ENCODE measurements at regions not wholly inside any gene's neighbourhood (a gene's known extent, or its start where the extent isn't known, plus 50 kb on each side); places are given as distances from the start of the nearest gene placed in this dataset.

- TF ChIP-seq, protein P1, sequence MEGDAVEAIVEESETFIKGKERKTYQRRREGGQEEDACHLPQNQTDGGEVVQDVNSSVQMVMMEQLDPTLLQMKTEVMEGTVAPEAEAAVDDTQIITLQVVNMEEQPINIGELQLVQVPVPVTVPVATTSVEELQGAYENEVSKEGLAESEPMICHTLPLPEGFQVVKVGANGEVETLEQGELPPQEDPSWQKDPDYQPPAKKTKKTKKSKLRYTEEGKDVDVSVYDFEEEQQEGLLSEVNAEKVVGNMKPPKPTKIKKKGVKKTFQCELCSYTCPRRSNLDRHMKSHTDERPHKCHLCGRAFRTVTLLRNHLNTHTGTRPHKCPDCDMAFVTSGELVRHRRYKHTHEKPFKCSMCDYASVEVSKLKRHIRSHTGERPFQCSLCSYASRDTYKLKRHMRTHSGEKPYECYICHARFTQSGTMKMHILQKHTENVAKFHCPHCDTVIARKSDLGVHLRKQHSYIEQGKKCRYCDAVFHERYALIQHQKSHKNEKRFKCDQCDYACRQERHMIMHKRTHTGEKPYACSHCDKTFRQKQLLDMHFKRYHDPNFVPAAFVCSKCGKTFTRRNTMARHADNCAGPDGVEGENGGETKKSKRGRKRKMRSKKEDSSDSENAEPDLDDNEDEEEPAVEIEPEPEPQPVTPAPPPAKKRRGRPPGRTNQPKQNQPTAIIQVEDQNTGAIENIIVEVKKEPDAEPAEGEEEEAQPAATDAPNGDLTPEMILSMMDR (IDR thresholded peaks at IDR 0.05; ENCODE audit: insufficient read depth, low read length, poor library complexity, severe bottlenecking): no peak
- no peak for TF ChIP-seq EZH2phosphoT487 (conservative IDR thresholded peaks at IDR 0.05; ENCODE audit: low read length)
- Histone ChIP-seq H3F3A (ENCODE audit: insufficient read depth) (no peaks in the 10 kb centered on the region), H3K36me3 (ENCODE audit: low read length) (0 out of 2 replicates have a peak, but pooled peaks cover 3% of the 10 kb centered on the region), H3K27me3 (ENCODE audit: low read length) (no peaks in the 10 kb centered on the region), H3K79me2 (ENCODE audit: insufficient read depth, low read length) (no peaks in the 10 kb centered on the region), H3K9me2 (replicated peaks; ENCODE audit: insufficient read depth, low read length) (no peaks in the 10 kb centered on the region), H3K4me2 (ENCODE audit: low read depth, low read length, poor library complexity, severe bottlenecking) (no peak overlapping the region), H3K4me3 (ENCODE audit: insufficient read depth, low read length, poor library complexity, severe bottlenecking) (no peak overlapping the region), H3K27ac (ENCODE audit: low read depth, low read length) (no peak overlapping the region), H3K9ac (ENCODE audit: low read length) (no peak overlapping the region), H3K9me3 (ENCODE audit: insufficient read depth, low read length) (no peaks in the 10 kb centered on the region), H4K20me1 (ENCODE audit: low read depth, low read length) (no peaks in the 10 kb centered on the region), H2AFZ (ENCODE audit: low read depth, low read length, severe bottlenecking) (no peak overlapping the region)
Observed at GRCh38 chr3:34947834-34948233, 691.5 kb upstream of the ARPP21 start.

- Histone ChIP-seq H3K9ac (ENCODE audit: low read length) (no peak overlapping the region), H3K79me2 (ENCODE audit: insufficient read depth, low read length) (no peaks in the 10 kb centered on the region), H3K27me3 (ENCODE audit: low read length) (no peaks in the 10 kb centered on the region), H3K9me2 (replicated peaks; ENCODE audit: insufficient read depth, low read length) (no peaks in the 10 kb centered on the region), H3K27ac (ENCODE audit: low read depth, low read length) (no peak overlapping the region), H3F3A (ENCODE audit: insufficient read depth) (no peaks in the 10 kb centered on the region), H3K36me3 (ENCODE audit: low read length) (0 out of 2 replicates have a peak, but pooled peaks cover 3% of the 10 kb centered on the region), H3K9me3 (ENCODE audit: insufficient read depth, low read length) (no peaks in the 10 kb centered on the region), H3K4me3 (ENCODE audit: insufficient read depth, low read length, poor library complexity, severe bottlenecking) (no peak overlapping the region), H2AFZ (ENCODE audit: low read depth, low read length, severe bottlenecking) (no peak overlapping the region), H4K20me1 (ENCODE audit: low read depth, low read length) (no peaks in the 10 kb centered on the region), H3K4me2 (ENCODE audit: low read depth, low read length, poor library complexity, severe bottlenecking) (no peak overlapping the region)
- TF ChIP-seq, protein P1 (IDR thresholded peaks at IDR 0.05; ENCODE audit: insufficient read depth, low read length, poor library complexity, severe bottlenecking): no peak
- TF ChIP-seq EZH2phosphoT487 (conservative IDR thresholded peaks at IDR 0.05; ENCODE audit: low read length): no peak
Observed at GRCh38 chr3:34948517-34948916, 690.8 kb upstream of the ARPP21 start.

GRCh38 chr3:34955680-34956079 lies 683.6 kb upstream of the ARPP21 start:
- Histone ChIP-seq H3K27ac (ENCODE audit: low read depth, low read length) (no peak overlapping the region), H3K4me2 (ENCODE audit: low read depth, low read length, poor library complexity, severe bottlenecking) (no peak overlapping the region), H3K9ac (ENCODE audit: low read length) (no peak overlapping the region), H4K20me1 (ENCODE audit: low read depth, low read length) (no peaks in the 10 kb centered on the region), H3K27me3 (ENCODE audit: low read length) (no peaks in the 10 kb centered on the region), H3K9me2 (replicated peaks; ENCODE audit: insufficient read depth, low read length) (no peaks in the 10 kb centered on the region), H3F3A (ENCODE audit: insufficient read depth) (no peaks in the 10 kb centered on the region), H3K36me3 (ENCODE audit: low read length) (no peaks in the 10 kb centered on the region), H3K79me2 (ENCODE audit: insufficient read depth, low read length) (no peaks in the 10 kb centered on the region), H3K9me3 (ENCODE audit: insufficient read depth, low read length) (no peaks in the 10 kb centered on the region), H3K4me3 (ENCODE audit: insufficient read depth, low read length, poor library complexity, severe bottlenecking) (no peak overlapping the region), H2AFZ (ENCODE audit: low read depth, low read length, severe bottlenecking) (no peak overlapping the region)
- TF ChIP-seq, protein P1 (IDR thresholded peaks at IDR 0.05; ENCODE audit: insufficient read depth, low read length, poor library complexity, severe bottlenecking): no peak
- TF ChIP-seq EZH2phosphoT487 (conservative IDR thresholded peaks at IDR 0.05; ENCODE audit: low read length): no peak
